Skeletal muscle satellite cell (primary cell): ENCODE measurements at regions not wholly inside any gene's neighbourhood (a gene's known extent, or its start where the extent isn't known, plus 50 kb on each side); places are given as distances from the start of the nearest gene placed in this dataset.

ENCODE experiments used
- H3K27me3 ChIP-seq: 2 replicates; pipeline ENCODE4 v1.7.0; 2013; ENCODE audit warnings: low read length; ENCODE audit not compliant: control insufficient read depth, insufficient read depth
- H3K36me3 ChIP-seq: 2 replicates; pipeline ENCODE4 v1.7.0; 2013; ENCODE audit warnings: mild to moderate bottlenecking, control low read depth, low read length; ENCODE audit not compliant: insufficient read depth
- H3K4me1 ChIP-seq: 2 replicates; pipeline ENCODE4 v1.7.0; 2013; ENCODE audit warnings: low read length; ENCODE audit not compliant: control insufficient read depth, insufficient read depth
- H3K4me2 ChIP-seq: 2 replicates; pipeline ENCODE4 v1.7.0; 2013; ENCODE audit warnings: mild to moderate bottlenecking, low read length
- H3K4me3 ChIP-seq: 2 replicates; pipeline ENCODE4 v1.7.0; 2013; ENCODE audit warnings: low read length
- H3K9ac ChIP-seq: 2 replicates; pipeline ENCODE4 v1.7.0; 2013; ENCODE audit warnings: mild to moderate bottlenecking, low read depth, low read length, moderate library complexity
- H3K9me3 ChIP-seq: replicated peaks from 2 replicates; pipeline ENCODE4 v1.7.0; 2013; ENCODE audit warnings: mild to moderate bottlenecking, control low read depth, low read length

DNA sequence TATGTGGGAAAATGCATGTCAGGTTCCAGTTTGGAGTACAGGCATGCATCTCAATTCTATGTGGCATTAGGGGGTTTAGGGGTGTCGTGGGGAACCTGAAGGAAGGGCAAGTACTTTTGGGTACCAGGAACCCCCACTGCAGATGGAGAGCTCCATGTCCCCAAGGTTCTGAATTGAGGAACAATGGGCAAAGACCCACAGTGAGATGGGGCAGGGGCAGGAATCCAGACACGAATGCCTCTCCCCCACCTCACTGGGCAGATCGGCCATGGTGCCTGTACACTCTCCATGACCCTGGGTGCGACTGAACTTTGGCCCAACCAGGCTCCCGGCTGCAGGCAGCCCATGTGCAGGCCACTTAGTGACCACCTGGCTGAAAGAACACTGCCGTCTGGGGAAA, 209.3 kb downstream of the HAUS1 start:
- no peaks in the 10 kb centered on the region for H3K9me3 ChIP-seq
- H3K9ac ChIP-seq: no peak overlapping the region
- H3K4me2 ChIP-seq: no peak overlapping the region
- H3K4me1 ChIP-seq: no peaks in the 10 kb centered on the region
- H3K27me3 ChIP-seq: peaks cover 42% of the 10 kb centered on the region
- H3K4me3 ChIP-seq: no peak overlapping the region
- H3K36me3 ChIP-seq: no peaks in the 10 kb centered on the region

DNA sequence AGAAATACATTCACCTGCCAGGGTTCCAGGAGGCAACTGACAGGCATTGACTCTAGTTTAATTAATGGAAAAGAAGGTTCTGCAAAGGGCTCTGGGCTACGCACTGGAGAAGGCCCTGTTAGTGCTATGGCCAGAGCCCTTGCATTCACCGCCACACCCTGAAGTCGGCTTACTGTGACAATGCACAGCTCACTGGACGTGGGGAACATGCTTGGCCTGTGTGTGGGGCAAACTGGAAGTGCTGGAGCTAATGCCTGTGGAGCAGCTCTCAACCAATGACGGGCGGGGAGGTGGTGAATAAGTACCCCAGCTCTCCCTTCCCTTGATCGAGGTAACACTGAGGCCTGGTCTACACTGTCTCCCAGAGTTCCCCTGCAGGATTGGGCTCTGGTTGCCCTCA, 209.8 kb downstream of the HAUS1 start:
- H3K27me3 ChIP-seq: peaks cover 41% of the 10 kb centered on the region
- no peak overlapping the region for H3K4me3 ChIP-seq
- H3K36me3 ChIP-seq: no peaks in the 10 kb centered on the region
- no peak overlapping the region for H3K4me2 ChIP-seq
- H3K9ac ChIP-seq: no peak overlapping the region
- no peaks in the 10 kb centered on the region for H3K4me1 ChIP-seq
- no peaks in the 10 kb centered on the region for H3K9me3 ChIP-seq

DNA sequence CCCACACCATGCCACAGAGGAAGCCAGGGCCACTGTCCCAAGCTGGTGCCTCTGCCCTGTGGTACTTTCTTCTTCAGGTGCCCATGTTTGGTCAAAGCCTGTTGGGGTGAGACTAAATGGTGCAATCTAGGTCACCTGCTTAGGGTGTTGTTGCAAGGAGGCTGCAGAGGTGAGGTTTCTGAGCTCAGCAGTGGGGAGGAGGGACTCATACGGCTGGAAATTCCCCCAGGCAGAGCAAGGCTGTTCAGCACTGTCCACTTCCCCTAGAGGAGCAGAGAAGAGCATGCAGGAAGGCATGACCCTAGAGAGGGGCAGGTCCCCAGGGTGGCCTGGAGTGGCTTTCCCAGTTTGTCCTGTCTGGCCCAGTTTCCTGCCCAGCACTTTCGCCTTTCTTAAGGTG, 211.0 kb downstream of the HAUS1 start:
- H3K36me3 ChIP-seq: no peaks in the 10 kb centered on the region
- H3K4me2 ChIP-seq: no peak overlapping the region
- H3K9me3 ChIP-seq: no peaks in the 10 kb centered on the region
- H3K9ac ChIP-seq: no peak overlapping the region
- no peak overlapping the region for H3K4me3 ChIP-seq
- peaks cover 35% of the 10 kb centered on the region for H3K27me3 ChIP-seq
- no peaks in the 10 kb centered on the region for H3K4me1 ChIP-seq

DNA sequence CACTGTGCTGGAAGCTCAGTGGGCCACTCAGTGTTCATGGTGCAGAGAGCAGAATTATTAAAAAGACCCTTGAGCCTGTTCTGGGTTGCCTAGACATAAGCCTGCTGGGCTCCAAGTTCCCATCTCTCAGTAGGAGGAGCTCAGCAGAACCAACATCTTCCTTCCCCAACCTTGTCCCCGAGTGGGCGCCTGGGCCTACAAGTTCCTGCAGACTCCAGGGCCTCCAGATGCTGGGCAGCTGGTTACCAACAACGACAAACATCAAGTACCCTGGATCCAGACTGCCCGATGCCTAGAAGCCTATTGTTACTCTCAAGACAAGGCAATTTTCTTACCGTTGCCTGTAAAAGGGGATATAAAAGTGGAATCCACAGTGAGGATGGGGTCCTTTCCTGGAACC, 214.2 kb downstream of the HAUS1 start:
- Histone ChIP-seq H3K36me3 (no peaks in the 10 kb centered on the region), H3K4me1 (peaks cover 19% of the 10 kb centered on the region), H3K9ac (no peak overlapping the region), H3K4me3 (no peak overlapping the region), H3K9me3 (no peaks in the 10 kb centered on the region), H3K27me3 (peaks cover 23% of the 10 kb centered on the region), H3K4me2 (no peak overlapping the region)

DNA sequence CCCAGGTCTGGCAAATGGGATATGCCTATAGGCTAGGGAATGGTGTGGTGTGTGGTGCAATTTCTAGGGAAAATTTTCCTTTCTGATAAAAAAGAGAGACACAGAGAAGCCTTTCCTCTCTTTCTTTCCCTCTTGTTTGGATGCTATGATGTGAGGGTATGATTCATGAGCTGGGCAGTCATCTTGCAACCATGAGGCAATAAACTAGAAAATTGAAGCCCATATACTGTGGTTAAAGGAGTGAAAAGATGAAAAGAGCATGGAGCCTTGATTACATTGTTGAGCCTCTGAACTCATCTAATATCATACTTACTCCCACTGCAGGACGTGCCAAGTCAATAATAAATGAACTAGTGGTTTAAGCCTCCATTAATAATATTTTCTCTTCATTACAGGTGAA, 215.6 kb downstream of the HAUS1 start:
- peaks cover 19% of the 10 kb centered on the region for H3K4me1 ChIP-seq
- peaks cover 18% of the 10 kb centered on the region for H3K27me3 ChIP-seq
- H3K9ac ChIP-seq: no peak overlapping the region
- H3K4me2 ChIP-seq: no peak overlapping the region
- H3K9me3 ChIP-seq: no peaks in the 10 kb centered on the region
- H3K4me3 ChIP-seq: no peak overlapping the region
- H3K36me3 ChIP-seq: no peaks in the 10 kb centered on the region

DNA sequence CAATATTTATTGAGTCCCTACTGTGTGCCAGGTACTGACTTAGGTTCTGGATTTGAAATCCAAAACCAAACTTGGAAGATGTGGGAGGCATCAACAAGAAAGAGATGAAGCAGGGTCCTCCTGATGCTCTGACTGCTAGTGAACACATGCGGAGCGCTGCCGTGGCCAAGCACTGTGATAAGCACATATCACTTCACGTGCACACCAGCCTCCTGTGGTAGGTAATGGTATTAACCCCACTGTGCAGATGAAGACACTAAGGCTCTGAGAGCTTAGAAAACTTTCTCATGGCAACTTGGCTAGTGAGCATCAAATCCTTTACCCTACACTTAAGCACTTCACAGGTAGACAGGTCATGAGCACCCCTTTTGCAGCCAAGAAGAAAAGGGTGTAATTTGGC, 216.1 kb downstream of the HAUS1 start:
- no peak overlapping the region for H3K9ac ChIP-seq
- no peaks in the 10 kb centered on the region for H3K9me3 ChIP-seq

DNA sequence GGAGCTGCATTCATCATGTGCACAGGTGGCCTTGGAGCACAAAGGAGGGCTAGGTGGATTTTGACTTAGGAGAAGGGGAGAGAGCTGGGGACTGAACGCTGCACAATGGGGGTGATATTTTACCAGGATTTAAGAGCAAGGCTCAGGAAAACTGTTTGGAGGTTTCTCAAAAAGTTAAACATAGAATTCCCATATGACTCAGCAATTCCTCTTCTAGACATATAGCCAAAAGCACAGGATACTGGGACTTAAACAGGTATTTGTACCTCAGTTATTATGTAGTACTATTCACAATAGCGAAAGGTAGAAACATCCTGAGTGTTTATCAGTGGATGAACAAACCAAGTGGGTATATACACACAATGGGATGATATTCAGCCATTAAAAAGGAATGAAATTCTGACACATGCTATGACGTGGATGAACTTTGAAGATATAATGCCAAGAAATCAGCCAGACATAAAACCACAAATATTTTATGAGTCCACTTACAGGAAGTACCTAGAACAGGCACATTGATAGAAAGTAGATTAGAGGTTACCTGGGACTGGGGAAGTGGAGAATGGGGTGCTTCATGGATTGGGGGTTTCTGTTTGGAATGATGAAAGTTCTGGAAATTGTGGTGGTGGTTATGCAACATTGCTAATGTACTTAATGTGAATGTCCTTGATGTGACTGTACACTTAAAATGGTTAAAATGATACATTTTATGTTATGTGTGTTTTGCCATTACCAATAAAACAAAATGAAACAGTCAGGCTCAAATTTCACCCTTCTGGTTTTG, 216.9 kb downstream of the HAUS1 start:
- Histone ChIP-seq H3K27me3 (peaks cover 12% of the 10 kb centered on the region), H3K4me1 (peaks cover 19% of the 10 kb centered on the region), H3K9ac (no peak overlapping the region), H3K4me3 (no peak overlapping the region), H3K36me3 (no peaks in the 10 kb centered on the region), H3K4me2 (peak overlapping the region; percentile 20), H3K9me3 (no peaks in the 10 kb centered on the region)

More for the DNA sequence above, 216.1 kb downstream of the HAUS1 start:
- Histone ChIP-seq H3K4me3 (no peak overlapping the region), H3K4me1 (peaks cover 19% of the 10 kb centered on the region), H3K36me3 (no peaks in the 10 kb centered on the region), H3K4me2 (no peak overlapping the region), H3K27me3 (peaks cover 13% of the 10 kb centered on the region)

DNA sequence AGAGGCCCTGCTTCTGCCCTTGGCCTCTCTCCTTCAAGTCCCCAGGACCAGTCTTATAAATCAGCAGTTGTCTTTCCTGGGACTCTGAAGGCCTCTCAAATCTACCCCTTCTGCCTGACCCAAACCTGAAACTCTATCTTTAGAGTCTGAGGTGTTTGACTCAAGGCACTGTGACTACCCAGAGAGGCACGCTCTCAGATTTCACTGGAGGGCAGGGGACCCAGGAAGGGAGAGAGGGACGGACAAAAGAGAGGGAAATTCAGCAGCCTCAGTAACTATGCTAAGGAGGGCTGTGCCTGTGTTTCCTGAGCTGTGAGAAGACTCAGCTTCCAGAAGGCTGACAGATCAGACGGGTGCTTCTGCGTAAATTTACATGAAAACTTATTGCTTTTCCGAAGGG, 217.8 kb downstream of the HAUS1 start:
- no peaks in the 10 kb centered on the region for H3K36me3 ChIP-seq
- H3K9ac ChIP-seq: no peak overlapping the region
- no peak overlapping the region for H3K4me3 ChIP-seq
- H3K4me1 ChIP-seq: peaks cover 19% of the 10 kb centered on the region
- H3K27me3 ChIP-seq: peaks cover 12% of the 10 kb centered on the region
- H3K4me2 ChIP-seq: peak overlapping the region; percentile 18
- H3K9me3 ChIP-seq: no peaks in the 10 kb centered on the region

DNA sequence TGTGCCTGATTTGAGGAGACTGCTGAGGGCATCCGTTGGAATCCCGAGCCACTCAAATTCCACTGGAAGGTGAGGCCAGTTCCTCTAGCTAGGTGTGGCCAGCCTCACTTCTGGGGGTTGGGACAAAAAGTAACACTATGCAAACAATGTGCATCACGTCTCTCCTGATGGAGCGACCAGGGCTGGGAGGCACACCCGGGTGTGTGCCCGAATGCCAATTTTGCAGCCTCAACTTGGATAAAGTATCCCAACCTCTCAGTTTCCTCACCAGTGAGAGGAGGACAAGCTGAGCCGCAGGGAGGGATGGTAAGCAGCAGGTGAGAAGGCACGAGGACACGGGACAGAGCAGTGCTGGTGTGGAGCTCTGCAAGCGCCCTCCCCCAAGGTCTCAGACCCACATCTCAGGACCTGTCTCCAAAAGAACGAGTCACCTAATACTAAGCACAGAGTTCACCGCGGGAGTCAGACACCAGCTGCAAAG, 218.3 kb downstream of the HAUS1 start:
- H3K4me2 ChIP-seq: no peak overlapping the region
- H3K27me3 ChIP-seq: peaks cover 12% of the 10 kb centered on the region
- no peak overlapping the region for H3K4me3 ChIP-seq
- peaks cover 19% of the 10 kb centered on the region for H3K4me1 ChIP-seq
- H3K36me3 ChIP-seq: no peaks in the 10 kb centered on the region
- H3K9me3 ChIP-seq: no peaks in the 10 kb centered on the region
- H3K9ac ChIP-seq: no peak overlapping the region

DNA sequence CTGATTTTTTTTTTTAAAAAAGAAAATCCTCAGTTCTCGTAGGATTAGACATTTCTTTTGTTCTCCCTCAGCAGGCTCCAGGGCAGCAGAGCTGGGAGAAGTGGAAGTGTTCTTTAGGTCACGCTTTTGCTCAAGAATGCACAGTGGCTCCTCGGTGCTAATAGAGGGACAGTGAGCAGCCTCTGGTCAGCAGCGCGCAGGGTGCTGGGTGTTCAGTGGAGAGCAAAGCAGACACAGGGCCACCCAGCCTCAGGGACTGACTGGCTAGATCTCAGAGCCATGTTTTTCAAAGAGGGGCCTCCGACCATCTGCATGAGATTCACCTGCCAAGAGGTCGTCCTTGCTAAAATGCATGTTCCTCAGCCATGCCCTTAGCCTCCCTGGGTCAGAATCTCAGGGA, 218.8 kb downstream of the HAUS1 start:
- Histone ChIP-seq H3K4me2 (no peak overlapping the region), H3K4me1 (peaks cover 19% of the 10 kb centered on the region), H3K36me3 (no peaks in the 10 kb centered on the region), H3K27me3 (peaks cover 9% of the 10 kb centered on the region), H3K9me3 (no peaks in the 10 kb centered on the region), H3K9ac (no peak overlapping the region), H3K4me3 (no peak overlapping the region)

DNA sequence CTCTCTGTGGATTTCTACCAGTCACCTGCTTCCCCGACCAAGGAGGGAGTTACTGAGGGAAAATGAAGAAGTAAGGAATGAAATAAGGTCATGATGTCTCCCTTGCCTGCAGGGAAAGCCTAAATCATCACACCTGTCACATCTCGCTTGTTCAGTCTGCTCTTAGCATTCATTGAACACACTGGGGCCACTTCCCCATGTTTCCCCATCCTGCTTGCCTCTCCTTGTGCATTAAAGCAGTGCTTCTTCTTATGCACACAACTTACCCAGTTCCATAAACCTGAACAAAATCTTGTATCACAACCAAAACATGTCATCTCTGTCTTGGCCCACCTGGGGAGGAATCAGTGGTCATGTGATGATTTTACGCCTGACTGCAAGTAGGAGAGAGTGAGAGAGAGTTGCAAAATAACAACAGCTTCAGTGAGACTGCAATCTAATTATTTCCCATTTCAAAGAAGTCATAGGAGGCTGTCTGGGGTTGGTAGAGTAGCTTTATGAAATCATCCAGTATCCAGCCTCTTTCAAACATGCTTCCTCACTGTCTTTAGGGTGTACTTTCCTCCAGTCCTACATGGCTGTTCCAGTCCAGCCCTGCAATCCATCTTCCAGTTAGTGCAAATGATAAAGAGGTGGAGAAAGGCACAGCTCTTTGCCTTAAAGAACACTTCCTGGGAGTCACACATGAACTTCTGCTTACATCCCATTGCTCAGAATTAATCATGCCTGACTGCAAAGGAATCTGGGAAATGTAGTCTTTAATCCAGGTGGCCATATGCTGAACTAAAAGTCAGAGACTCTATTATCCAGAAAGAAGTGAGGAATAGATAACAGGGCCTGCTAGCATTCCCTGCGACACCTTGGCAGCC, 220.1 kb downstream of the HAUS1 start:
- Histone ChIP-seq H3K36me3 (no peaks in the 10 kb centered on the region), H3K9ac (no peak overlapping the region), H3K9me3 (no peaks in the 10 kb centered on the region)

More for the DNA sequence above, 220.1 kb downstream of the HAUS1 start:
- Histone ChIP-seq H3K4me2 (no peak overlapping the region), H3K4me3 (no peak overlapping the region), H3K27me3 (peaks cover 6% of the 10 kb centered on the region), H3K4me1 (peaks cover 19% of the 10 kb centered on the region)
